B cell (primary cell): ENCODE measurements at regions not wholly inside any gene's neighbourhood (a gene's known extent, or its start where the extent isn't known, plus 50 kb on each side); places are given as distances from the start of the nearest gene placed in this dataset.

ENCODE experiments used
- CTCF ChIP-seq: fragments of 200-600 bp; IDR thresholded peaks from one replicate; pipeline ENCODE4 v1.8.0; 2022; ENCODE audit warnings: antibody characterized with exemption, mild to moderate bottlenecking
- EZH2 ChIP-seq: IDR thresholded peaks from 2 replicates; pipeline ENCODE4 v1.6.1; 2012; ENCODE audit warnings: borderline replicate concordance, low read depth, mild to moderate bottlenecking, moderate library complexity, low read length; ENCODE audit not compliant: insufficient read depth, poor library complexity, severe bottlenecking

DNA sequence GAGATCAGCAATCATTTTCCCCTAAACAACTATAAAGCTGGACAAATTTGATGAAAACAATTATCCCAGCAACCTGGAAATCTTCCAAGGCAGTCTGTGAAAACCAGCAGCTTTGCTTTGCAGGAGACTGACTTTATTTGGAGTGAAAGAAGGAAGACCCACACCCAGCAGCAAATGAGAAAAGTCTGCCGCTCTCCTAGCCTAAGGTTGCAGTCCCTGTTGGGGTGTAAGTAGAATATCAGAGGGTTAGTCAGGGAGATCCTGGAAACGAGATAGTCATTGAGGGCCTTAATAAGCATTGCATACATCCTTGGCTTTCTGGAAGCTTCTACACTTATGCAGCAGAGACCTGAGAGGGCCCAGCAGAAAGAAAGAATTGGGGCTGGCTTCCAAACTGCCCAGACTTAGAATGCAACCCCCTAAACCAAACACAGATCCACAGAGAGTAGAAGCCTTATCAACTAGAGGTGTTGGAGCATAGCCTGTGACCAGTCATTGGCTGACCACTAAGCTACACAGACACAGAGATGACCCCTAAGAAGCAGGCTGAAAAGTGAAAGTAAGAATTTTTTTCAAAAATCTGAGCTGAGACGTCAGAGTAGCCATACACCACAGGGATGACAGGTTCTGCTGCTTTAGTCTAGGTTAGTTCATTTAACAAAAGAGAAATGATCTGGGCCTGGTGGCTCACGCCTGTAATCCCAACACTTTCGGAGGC, 98.3 kb downstream of the LYPLAL1 start:
- TF ChIP-seq CTCF: no peak
- TF ChIP-seq EZH2: no peak
